H9 (cell line): ENCODE measurements at regions not wholly inside any gene's neighbourhood (a gene's known extent, or its start where the extent isn't known, plus 50 kb on each side); places are given as distances from the start of the nearest gene placed in this dataset.

Experiments used
- DNase-seq: peaks from one replicate; pipeline ENCODE4 v3.0.0-alpha.2; 2017
- H2AFZ ChIP-seq: one replicate; pipeline ENCODE4 v1.6.1; 2013; ENCODE audit warnings: mild to moderate bottlenecking, low read length, control low read depth, moderate library complexity
- H2AK5ac ChIP-seq: 2 replicates; pipeline ENCODE4 v1.6.1; 2013; ENCODE audit warnings: low read length, control low read depth, mixed read lengths; ENCODE audit not compliant: insufficient read length
- H2BK120ac ChIP-seq: one replicate; pipeline ENCODE4 v1.6.1; 2013; ENCODE audit warnings: low read depth, mild to moderate bottlenecking, low read length, control low read depth, inconsistent platforms; ENCODE audit not compliant: poor library complexity, severe bottlenecking
- H2BK12ac ChIP-seq: 2 replicates; pipeline ENCODE4 v1.6.1; 2013; ENCODE audit warnings: low read length, control low read depth, mixed read lengths, low read depth; ENCODE audit not compliant: insufficient read length
- H2BK15ac ChIP-seq: 2 replicates; pipeline ENCODE4 v1.6.1; 2013; ENCODE audit warnings: low read depth, low read length, control low read depth
- H2BK20ac ChIP-seq: one replicate; pipeline ENCODE4 v1.6.1; 2013; ENCODE audit warnings: low read depth, mild to moderate bottlenecking, low read length, control low read depth, inconsistent platforms; ENCODE audit not compliant: poor library complexity, severe bottlenecking
- H2BK5ac ChIP-seq: 2 replicates; pipeline ENCODE4 v1.6.1; 2013; ENCODE audit warnings: low read length, control low read depth, mixed read lengths; ENCODE audit not compliant: insufficient read length
- H3K14ac ChIP-seq: 2 replicates; pipeline ENCODE4 v1.6.1; 2013; ENCODE audit warnings: low read length, control low read depth; ENCODE audit not compliant: insufficient read depth
- H3K18ac ChIP-seq: 2 replicates; pipeline ENCODE4 v1.6.1; 2013; ENCODE audit warnings: low read depth, mild to moderate bottlenecking, mixed read lengths, low read length, control low read depth; ENCODE audit not compliant: insufficient read length
- H3K23ac ChIP-seq: 2 replicates; pipeline ENCODE4 v1.6.1; 2013; ENCODE audit warnings: low read length, control low read depth, mixed read lengths, low read depth; ENCODE audit not compliant: insufficient read length
- H3K23me2 ChIP-seq: 2 replicates; pipeline ENCODE4 v1.6.1; 2013; ENCODE audit warnings: low read depth, mild to moderate bottlenecking, mixed read lengths, low read length, control low read depth; ENCODE audit not compliant: insufficient read length, poor library complexity, severe bottlenecking
- H3K27ac ChIP-seq: 2 replicates; pipeline ENCODE4 v1.5.1; 2013; ENCODE audit warnings: low read length, control low read depth, mixed read lengths, low read depth; ENCODE audit not compliant: insufficient read length
- H3K27me3 ChIP-seq: 2 replicates; pipeline ENCODE4 v1.6.1; 2013; ENCODE audit warnings: low read length, control low read depth, inconsistent platforms; ENCODE audit not compliant: insufficient read depth
- H3K4ac ChIP-seq: 2 replicates; pipeline ENCODE4 v1.6.1; 2013; ENCODE audit warnings: low read depth, mild to moderate bottlenecking, control low read depth, inconsistent platforms, low read length, moderate library complexity
- H3K4me1 ChIP-seq: 2 replicates; pipeline ENCODE4 v1.6.1; 2013; ENCODE audit warnings: low read length, control low read depth, inconsistent platforms; ENCODE audit not compliant: insufficient read depth
- H3K4me2 ChIP-seq: 2 replicates; pipeline ENCODE4 v1.6.1; 2013; ENCODE audit warnings: low read length, control low read depth, mixed read lengths; ENCODE audit not compliant: insufficient read length, insufficient read depth
- H3K56ac ChIP-seq: 2 replicates; pipeline ENCODE4 v1.6.1; 2013; ENCODE audit warnings: low read depth, mild to moderate bottlenecking, mixed read lengths, low read length, control low read depth; ENCODE audit not compliant: insufficient read length
- H3K79me1 ChIP-seq: 2 replicates; pipeline ENCODE4 v1.6.1; 2013; ENCODE audit warnings: low read depth, mild to moderate bottlenecking, moderate library complexity, low read length, control low read depth, inconsistent platforms; ENCODE audit not compliant: insufficient read depth, poor library complexity, severe bottlenecking
- H3K79me2 ChIP-seq: 2 replicates; pipeline ENCODE4 v1.6.1; 2013; ENCODE audit warnings: low read length, control low read depth, inconsistent platforms; ENCODE audit not compliant: insufficient read depth
- H3K9ac ChIP-seq: 2 replicates; pipeline ENCODE4 v1.6.1; 2013; ENCODE audit warnings: low read length, control low read depth, mixed read lengths; ENCODE audit not compliant: insufficient read length; ENCODE audit errors: extremely low read depth
- H3K9me3 ChIP-seq: one replicate; pipeline ENCODE4 v1.6.1; 2013; ENCODE audit warnings: low read depth, low read length, inconsistent platforms; ENCODE audit not compliant: control insufficient read depth
- H3T11ph ChIP-seq: one replicate; pipeline ENCODE4 v1.6.1; 2013; ENCODE audit warnings: mild to moderate bottlenecking, low read length, control low read depth, inconsistent platforms
- H4K20me1 ChIP-seq: one replicate; pipeline ENCODE4 v1.6.1; 2013; ENCODE audit not compliant: control insufficient read depth, insufficient read length, insufficient read depth
- H4K5ac ChIP-seq: 2 replicates; pipeline ENCODE4 v1.6.1; 2013; ENCODE audit warnings: low read depth, mild to moderate bottlenecking, mixed read lengths, low read length, control low read depth; ENCODE audit not compliant: insufficient read length
- H4K8ac ChIP-seq: replicated peaks from 2 replicates; pipeline ENCODE4 v1.6.1; 2013; ENCODE audit warnings: low read length, control low read depth, mixed read lengths, low read depth; ENCODE audit not compliant: insufficient read length
- H4K91ac ChIP-seq: 2 replicates; pipeline ENCODE4 v1.6.1; 2013; ENCODE audit warnings: low read depth, mild to moderate bottlenecking, moderate library complexity, mixed read lengths, low read length, control low read depth; ENCODE audit not compliant: insufficient read length
- H3K27ac Mint-ChIP-seq, 3 experiments: 2 replicates in 2 of 3; 3 replicates in 1 of 3; pipeline ENCODE4 v1.8.0; 2020 to 2021; ENCODE audit warnings: mixed read lengths in 3 of 3, mild to moderate bottlenecking in 1 of 3, moderate library complexity in 1 of 3
- H3K27me3 Mint-ChIP-seq: 2 replicates; pipeline ENCODE4 v1.8.0; 2021; ENCODE audit warnings: low read depth, mild to moderate bottlenecking, moderate library complexity, mixed read lengths
- H3K36me3 Mint-ChIP-seq, 3 experiments: 2 replicates in 2 of 3; 3 replicates in 1 of 3; pipeline ENCODE4 v1.8.0; 2020 to 2021; ENCODE audit warnings: low read depth in 3 of 3, mixed read lengths in 3 of 3; ENCODE audit not compliant: insufficient read depth in 1 of 3
- H3K4me1 Mint-ChIP-seq, 2 experiments: 2 replicates each; pipeline ENCODE4 v1.8.0; 2020; ENCODE audit warnings: mixed read lengths in 2 of 2
- H3K4me3 Mint-ChIP-seq, 2 experiments: 2 replicates in 1 of 2; 3 replicates in 1 of 2; pipeline ENCODE4 v1.8.0; 2020 to 2021; ENCODE audit warnings: mild to moderate bottlenecking in 2 of 2, mixed read lengths in 2 of 2, moderate library complexity in 1 of 2
- H3K9me3 Mint-ChIP-seq, 2 experiments: 2 replicates in 1 of 2; 3 replicates in 1 of 2; pipeline ENCODE4 v1.8.0; 2020; ENCODE audit warnings: mild to moderate bottlenecking in 2 of 2, mixed read lengths in 2 of 2, moderate library complexity in 1 of 2
- CTCF ChIP-seq: fragments of 200-600 bp; sonication (generic); conservative IDR thresholded peaks from 3 replicates; pipeline ENCODE4 v1.8.0; 2021; ENCODE audit warnings: antibody characterized with exemption, mild to moderate bottlenecking

GRCh38 chr5:68547622-68548021 lies 332.1 kb downstream of the PIK3R1 start:
- Histone ChIP-seq H3K27me3 (no peaks in the 10 kb centered on the region), H3K4ac (no peak overlapping the region), H3K4me2 (no peak overlapping the region), H2AK5ac (no peak overlapping the region), H2BK12ac (no peak overlapping the region), H3K23me2 (no peaks in the 10 kb centered on the region), H3K79me2 (no peaks in the 10 kb centered on the region), H3K9ac (no peak overlapping the region), H2BK15ac (no peak overlapping the region), H3K18ac (no peak overlapping the region), H2BK120ac (no peak overlapping the region), H2AFZ (no peak overlapping the region), H3K27ac (no peak overlapping the region), H4K91ac (no peak overlapping the region), H3K4me1 (no peaks in the 10 kb centered on the region), H2BK5ac (no peak overlapping the region), H3K79me1 (no peaks in the 10 kb centered on the region), H3K56ac (no peak overlapping the region), H3T11ph (no peak overlapping the region), H4K5ac (no peak overlapping the region), H4K8ac (no peak overlapping the region), H3K14ac (no peak overlapping the region), H2BK20ac (no peak overlapping the region), H3K23ac (no peak overlapping the region), H3K9me3 (no peaks in the 10 kb centered on the region), H4K20me1 (no peaks in the 10 kb centered on the region)
- no peak for TF ChIP-seq CTCF
- no peaks in the 10 kb centered on the region; a peak in 1 of 7 replicates for H3K36me3 Mint-ChIP-seq
- H3K9me3 Mint-ChIP-seq, result no peaks in the 10 kb centered on the region
- peaks cover 3 to 6% of the 10 kb centered on the region in 2 experiments; a peak in 3 of 4 replicates for H3K4me1 Mint-ChIP-seq
- H3K27me3 Mint-ChIP-seq, result peaks cover 1% of the 10 kb centered on the region
- no peak for DNase-seq
- no peak overlapping the region for H3K27ac Mint-ChIP-seq
- no peak overlapping the region for H3K4me3 Mint-ChIP-seq
